Esophagus muscularis mucosa (tissue), 4 donors: ENCODE measurements at regions not wholly inside any gene's neighbourhood (a gene's known extent, or its start where the extent isn't known, plus 50 kb on each side); places are given as distances from the start of the nearest gene placed in this dataset.

ENCODE experiments used
- DNase-seq: peaks from one replicate; pipeline ENCODE4 v3.0.0-alpha.2; 2017; ENCODE audit errors: extremely low spot score
- H3K27ac ChIP-seq, 4 donors: fragments of 200-600 bp; sonication (generic); replicated peaks in 1 of 4; 1 replicate in 3 of 4; 2 replicates in 1 of 4; pipeline ENCODE4 v1.5.1; 2016 to 2019; ENCODE audit warnings: mild to moderate bottlenecking in 1 of 4
- H3K27me3 ChIP-seq, 4 donors: fragments of 200-600 bp; sonication (generic); one replicate each; pipeline versions ENCODE4 v1.5.1 to v1.6.0; 2016 to 2019
- H3K36me3 ChIP-seq, 4 donors: fragments of 200-600 bp; sonication (generic); one replicate each; pipeline ENCODE4 v1.5.1; 2016 to 2019
- H3K4me1 ChIP-seq, 4 donors: fragments of 200-600 bp; sonication (generic); one replicate each; pipeline ENCODE4 v1.5.1; 2016 to 2019
- H3K4me3 ChIP-seq, 4 donors: fragments of 200-600 bp; sonication (generic); 1 replicate in 2 of 4; 2 replicates in 2 of 4; pipeline ENCODE4 v1.5.1; 2016 to 2019; ENCODE audit warnings: mild to moderate bottlenecking in 4 of 4, moderate library complexity in 1 of 4
- H3K9me3 ChIP-seq, 4 donors: fragments of 200-600 bp; sonication (generic); 1 replicate in 3 of 4; 2 replicates in 1 of 4; pipeline ENCODE4 v1.5.1; 2016 to 2019
- CTCF ChIP-seq, 3 experiments: fragments of 200-600 bp in 2 of 3; fragments of 450-650 bp in 1 of 3; sonication (generic) in 2 of 3; IDR thresholded peaks; one replicate each; pipeline ENCODE4 v1.5.1; 2017 to 2019; ENCODE audit warnings: antibody characterized with exemption in 3 of 3, mild to moderate bottlenecking in 2 of 3, moderate library complexity in 1 of 3
- EP300 ChIP-seq: sonication (generic); formaldehyde crosslinking; IDR thresholded peaks from one replicate; pipeline ENCODE4 v1.6.1; 2017; ENCODE audit warnings: antibody characterized with exemption
- POLR2A ChIP-seq: fragments of 450-650 bp; IDR thresholded peaks from one replicate; pipeline ENCODE4 v1.6.1; 2017; ENCODE audit warnings: antibody characterized with exemption, moderate library complexity, mild to moderate bottlenecking, low read depth
- POLR2AphosphoS5 ChIP-seq, 2 donors: sonication (generic); formaldehyde crosslinking; IDR thresholded peaks; one replicate each; pipeline ENCODE4 v1.6.1; 2017; ENCODE audit warnings: antibody characterized with exemption in 2 of 2
- WGBS: methylation state at CpG from one replicate; pipeline ENCODE4 v1.1.5; 2018; 5-methylcytosine and 5-hydroxymethylcytosine counted together
- intact Hi-C: fragments of 100-400 bp; cut with DNase I; formaldehyde crosslinking; loops from one replicate; pipeline ENCODE4 v1.15.1; 2023

DNA sequence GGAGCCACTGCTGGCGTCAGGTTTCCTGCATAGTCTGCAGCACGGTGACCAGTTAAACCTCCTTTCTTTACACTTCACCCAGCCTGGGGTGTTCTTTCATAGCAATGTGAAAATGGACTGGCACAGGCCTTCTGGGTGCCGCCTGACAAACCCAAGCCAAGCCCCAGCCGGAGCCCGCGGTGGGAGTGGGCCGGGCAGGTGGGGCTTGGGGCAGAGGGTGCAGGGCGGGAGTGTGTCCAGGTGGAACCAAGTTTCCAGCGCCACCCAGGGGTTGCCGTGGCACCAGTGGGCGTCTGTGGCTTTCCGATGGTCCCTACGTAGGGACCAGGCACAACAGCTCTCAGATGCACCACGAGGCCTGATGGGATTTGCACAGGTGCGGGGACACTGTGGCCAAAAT is 75.8 kb downstream of the RTP5 start:
- TF ChIP-seq CTCF (IDR thresholded peaks at IDR 0.05) (no peak), POLR2AphosphoS5 (IDR thresholded peaks at IDR 0.05) (no peak), POLR2A (no peak), EP300 (no peak)
- intact Hi-C loops: no loop called here
- no peak overlapping the region for H3K4me3 ChIP-seq
- H3K36me3 ChIP-seq: no peaks in the 10 kb centered on the region
- peaks cover 0 to 32% (median 0%) of the 10 kb centered on the region in 4 donors for H3K27me3 ChIP-seq
- 93% methylated on average over 3 of the region's 15 CpGs for WGBS
- H3K4me1 ChIP-seq: peaks cover 0 to 2% (median 0%) of the 10 kb centered on the region in 4 donors
- no peak for DNase-seq
- no peaks in the 10 kb centered on the region for H3K9me3 ChIP-seq
- no peak overlapping the region for H3K27ac ChIP-seq

DNA sequence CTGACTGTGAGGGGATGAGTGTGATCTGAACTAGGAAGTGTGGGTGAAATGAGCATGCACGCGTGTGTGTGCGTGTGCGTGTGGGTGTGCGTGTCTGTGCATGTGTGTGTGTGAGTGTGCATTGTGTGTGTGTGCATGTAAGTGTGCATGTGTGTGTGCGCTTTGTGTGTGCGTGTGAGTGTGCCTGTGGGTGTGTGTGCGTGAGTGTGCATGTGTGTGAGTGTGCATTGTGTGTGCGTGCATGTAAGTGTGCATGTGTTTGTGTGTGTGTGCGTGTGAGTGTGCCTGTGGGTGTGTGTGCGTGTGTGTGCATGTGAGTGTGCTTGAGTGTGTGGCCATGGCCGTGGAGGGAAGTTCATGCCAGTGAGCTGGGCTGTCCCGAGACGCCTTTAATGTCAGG is 76.3 kb downstream of the RTP5 start:
- Histone ChIP-seq H3K4me1 (peaks cover 0 to 7% (median 5%) of the 10 kb centered on the region in 4 donors), H3K27me3 (peaks cover 0 to 36% (median 0%) of the 10 kb centered on the region in 4 donors), H3K27ac (no peak overlapping the region), H3K4me3 (no peak overlapping the region), H3K9me3 (no peaks in the 10 kb centered on the region), H3K36me3 (no peaks in the 10 kb centered on the region)
- DNase-seq: no peak
- intact Hi-C loops: no loop called here
- TF ChIP-seq EP300 (no peak), POLR2AphosphoS5 (IDR thresholded peaks at IDR 0.05) (no peak), POLR2A (no peak), CTCF (IDR thresholded peaks at IDR 0.05) (no peak)
- WGBS: 87% methylated on average over 14 of the region's 14 CpGs

DNA sequence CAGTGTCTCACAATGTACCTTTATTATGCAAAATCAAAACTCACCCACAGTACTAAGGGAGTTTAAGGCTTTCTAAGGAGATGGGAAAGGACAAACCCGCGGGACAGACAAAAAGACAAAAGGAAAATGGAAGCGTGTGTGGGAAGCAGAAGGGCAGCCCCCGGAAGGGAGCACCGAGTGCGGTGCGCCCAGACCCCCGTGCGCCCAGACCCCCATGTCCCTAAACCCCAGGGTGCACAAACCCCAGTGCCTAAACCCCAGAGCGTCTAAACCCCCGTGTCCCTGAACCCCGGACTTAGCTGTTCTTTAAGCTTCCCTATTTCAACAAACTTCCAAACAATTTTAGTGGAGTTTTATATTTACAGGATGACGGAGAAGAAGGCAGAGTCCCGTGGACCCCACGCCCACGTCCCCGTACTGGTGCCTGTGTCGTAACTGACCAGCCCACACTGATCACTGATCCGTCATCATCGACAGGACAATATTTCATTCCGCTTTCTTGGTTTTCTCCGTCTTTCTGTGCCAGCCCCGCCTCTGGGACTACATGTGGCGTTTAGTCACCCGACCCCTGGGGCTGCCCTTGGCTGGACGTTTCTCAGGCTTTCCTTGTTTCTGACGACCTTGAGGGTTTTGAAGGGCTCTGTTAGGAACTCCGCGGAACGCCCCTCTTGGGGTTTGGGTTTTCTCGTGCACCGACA is 76.9 kb downstream of the RTP5 start:
- Histone ChIP-seq H3K27ac (no peak overlapping the region), H3K9me3 (no peaks in the 10 kb centered on the region), H3K4me3 (no peak overlapping the region), H3K27me3 (peaks cover 0 to 42% (median 0%) of the 10 kb centered on the region in 4 donors), H3K4me1 (peaks cover 0 to 11% (median 9%) of the 10 kb centered on the region in 4 donors), H3K36me3 (no peaks in the 10 kb centered on the region)
- TF ChIP-seq CTCF (IDR thresholded peaks at IDR 0.05) (no peak), POLR2A (no peak)
- no peak for DNase-seq
- intact Hi-C loops: no loop called here
- WGBS: 78% methylated on average over 32 of the region's 32 CpGs

DNA sequence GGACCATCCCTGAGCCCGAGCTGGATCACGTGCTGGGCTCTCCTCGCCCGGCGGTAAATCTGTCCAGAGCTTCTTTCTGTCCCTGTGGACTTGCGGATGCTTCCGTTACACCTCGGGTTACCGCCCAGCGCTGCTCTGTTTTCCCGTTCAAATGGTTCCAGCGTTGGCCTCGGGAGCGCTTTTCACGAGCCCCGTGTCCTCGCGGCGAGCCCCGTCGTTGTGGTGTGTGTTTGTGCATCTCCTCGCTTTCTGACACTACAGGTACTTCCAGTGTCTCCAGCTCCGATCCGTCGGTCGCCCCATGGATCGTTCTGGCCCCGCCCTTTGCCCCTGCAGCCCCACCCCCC is 77.4 kb downstream of the RTP5 start:
- H3K36me3 ChIP-seq: no peaks in the 10 kb centered on the region
- intact Hi-C loops: no loop called here
- peaks cover 0 to 11% (median 9%) of the 10 kb centered on the region in 4 donors for H3K4me1 ChIP-seq
- H3K27ac ChIP-seq: no peak overlapping the region
- no peak for DNase-seq
- no peak overlapping the region for H3K4me3 ChIP-seq
- 78% methylated on average over 28 of the region's 28 CpGs for WGBS
- no peak for TF ChIP-seq EP300
- no peak for TF ChIP-seq POLR2AphosphoS5 (IDR thresholded peaks at IDR 0.05)
- no peak for TF ChIP-seq CTCF (IDR thresholded peaks at IDR 0.05)
- TF ChIP-seq POLR2A: no peak
- H3K27me3 ChIP-seq: peaks cover 0 to 45% (median 0%) of the 10 kb centered on the region in 4 donors
- no peaks in the 10 kb centered on the region for H3K9me3 ChIP-seq

DNA sequence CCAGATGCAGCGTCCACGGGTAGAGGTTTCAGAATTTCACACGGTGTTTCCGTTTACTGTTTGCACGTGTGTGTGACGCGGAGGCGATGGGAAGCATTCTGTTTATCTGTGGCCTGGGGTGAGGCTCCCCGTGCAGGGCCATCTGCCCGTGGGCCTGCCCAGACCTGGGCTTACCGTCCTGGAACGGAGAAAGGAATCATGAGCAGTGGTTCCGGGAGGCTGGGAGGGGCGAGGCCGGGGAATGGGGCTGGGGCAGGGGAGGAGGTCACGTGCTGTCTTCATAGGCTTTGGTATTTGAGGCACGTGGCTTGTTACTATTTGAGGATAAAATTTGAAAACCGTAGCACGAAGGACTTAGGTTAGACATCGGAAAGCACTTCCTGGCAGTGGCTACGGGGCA is 77.9 kb downstream of the RTP5 start:
- Histone ChIP-seq H3K27me3 (peaks cover 0 to 49% (median 0%) of the 10 kb centered on the region in 4 donors), H3K4me3 (no peak overlapping the region), H3K36me3 (no peaks in the 10 kb centered on the region), H3K9me3 (no peaks in the 10 kb centered on the region), H3K27ac (no peak overlapping the region), H3K4me1 (peaks cover 0 to 11% (median 9%) of the 10 kb centered on the region in 4 donors)
- intact Hi-C loops: no loop called here
- no peak for TF ChIP-seq CTCF (IDR thresholded peaks at IDR 0.05)
- no peak for TF ChIP-seq POLR2A
- no peak for TF ChIP-seq POLR2AphosphoS5 (IDR thresholded peaks at IDR 0.05)
- no peak for TF ChIP-seq EP300
- DNase-seq: no peak
- WGBS: 79% methylated on average over 16 of the region's 21 CpGs
